ENCODE measurements at regions not wholly inside any gene's neighbourhood (a gene's known extent, or its start where the extent isn't known, plus 50 kb on each side); places are given as distances from the start of the nearest gene placed in this dataset.

- TF ChIP-seq CTCF (IDR thresholded peaks at IDR 0.05) = no peak
- no peak for TF ChIP-seq POLR2A (IDR thresholded peaks at IDR 0.05)
These were observed 144.7 kb upstream of the RGMA start for GRCh38 chr15:93233710-93234109.
